ENCODE measurements at regions not wholly inside any gene's neighbourhood (a gene's known extent, or its start where the extent isn't known, plus 50 kb on each side); places are given as distances from the start of the nearest gene placed in this dataset.

GRCh38 chr6:71502168-71502567, 213.6 kb downstream of the OGFRL1 start:
- Histone ChIP-seq H3K4me3 (no peak overlapping the region), H3K36me3 (no peaks in the 10 kb centered on the region), H3K27ac (no peak overlapping the region), H3K9me3 (no peaks in the 10 kb centered on the region), H3K27me3 (no peaks in the 10 kb centered on the region), H3K4me1 (no peaks in the 10 kb centered on the region)
- ATAC-seq (no peak), DNase-seq (no peak)
- intact Hi-C loops (cut with DNase I), result no loop called here
- TF ChIP-seq CTCF (IDR thresholded peaks at IDR 0.05), result no peak

- Histone ChIP-seq H3K9me3 (no peaks in the 10 kb centered on the region), H3K4me3 (no peak overlapping the region), H3K36me3 (no peaks in the 10 kb centered on the region), H3K27me3 (no peaks in the 10 kb centered on the region), H3K27ac (no peak overlapping the region), H3K4me1 (no peaks in the 10 kb centered on the region)
- ATAC-seq, result no peak
- no peak for TF ChIP-seq CTCF (IDR thresholded peaks at IDR 0.05)
- intact Hi-C loops (cut with DNase I), result no loop called here
- no peak for DNase-seq
Measured at GRCh38 chr6:71502956-71503355, 214.3 kb downstream of the OGFRL1 start.

DNA sequence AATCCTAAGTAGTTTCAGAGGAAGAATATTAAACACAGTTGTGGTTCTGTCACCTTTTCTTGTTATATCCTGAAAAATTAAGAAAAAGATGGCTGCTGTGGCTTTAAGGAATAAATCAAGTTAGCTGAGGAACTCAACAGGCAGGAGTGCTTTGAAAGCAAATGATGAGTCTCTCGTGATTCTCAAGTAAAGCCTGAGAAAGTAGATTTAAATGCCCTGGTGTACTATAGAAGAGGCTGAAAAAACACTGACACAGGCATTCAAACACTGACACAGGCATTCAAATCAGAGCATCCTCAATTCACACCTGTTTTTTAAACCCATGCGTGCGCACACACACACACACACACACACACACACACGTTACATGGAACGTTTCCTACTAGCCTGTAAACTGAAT, 218.6 kb downstream of the OGFRL1 start:
- DNase-seq (no peak), ATAC-seq (no peak)
- Histone ChIP-seq H3K36me3 (no peaks in the 10 kb centered on the region), H3K27me3 (no peaks in the 10 kb centered on the region), H3K4me1 (peaks cover 11% of the 10 kb centered on the region), H3K27ac (no peak overlapping the region), H3K9me3 (no peaks in the 10 kb centered on the region), H3K4me3 (no peak overlapping the region)
- intact Hi-C loops (cut with DNase I), result no loop called here
- no peak for TF ChIP-seq CTCF (IDR thresholded peaks at IDR 0.05)

- no peak for TF ChIP-seq CTCF (IDR thresholded peaks at IDR 0.05)
- Histone ChIP-seq H3K9me3 (no peaks in the 10 kb centered on the region), H3K27me3 (no peaks in the 10 kb centered on the region), H3K36me3 (no peaks in the 10 kb centered on the region), H3K4me3 (no peak overlapping the region), H3K27ac (peak overlapping the region; percentile 7), H3K4me1 (peaks cover 11% of the 10 kb centered on the region)
- intact Hi-C loops (cut with DNase I), result loop anchor here (10.0 kb wide), 1 partner anchor 125 kb away; no protein-coding TSS in a partner anchor
- no peak for DNase-seq
- ATAC-seq, result no peak
Measured at GRCh38 chr6:71509191-71510005, 220.8 kb downstream of the OGFRL1 start.

DNA sequence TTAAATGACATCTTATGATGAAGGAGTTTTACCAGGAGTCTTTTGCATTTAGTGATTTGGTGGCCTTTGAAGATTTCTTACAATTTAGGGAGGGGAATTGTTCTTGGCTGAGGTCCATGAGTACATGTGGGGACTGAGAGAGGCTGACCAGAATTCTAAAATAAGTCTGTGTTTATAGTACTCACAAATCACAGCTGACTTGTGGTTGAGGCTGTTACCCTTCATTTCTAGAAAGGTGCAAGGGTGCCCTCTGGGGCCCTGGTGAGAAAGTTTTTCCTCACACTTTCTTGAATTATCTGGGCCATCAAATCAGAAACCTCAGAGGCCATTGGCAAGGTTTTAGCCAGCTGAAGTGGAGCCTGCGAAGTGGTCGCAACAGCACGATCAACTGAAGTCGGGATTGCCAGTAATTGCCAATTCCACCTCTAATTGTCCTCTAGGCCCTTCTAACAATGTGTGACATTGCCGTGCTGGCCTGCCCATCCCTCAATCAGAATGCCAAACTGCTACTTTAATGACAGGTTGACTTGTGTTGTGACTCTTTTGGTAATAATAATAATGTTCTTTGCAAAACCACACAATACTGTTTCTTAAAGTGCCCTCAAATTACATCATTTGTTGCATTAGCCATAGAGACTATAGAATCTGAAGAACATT, 221.6 kb downstream of the OGFRL1 start:
- DNase-seq, result peak; percentile 60
- peak; percentile 94 for ATAC-seq
- TF ChIP-seq CTCF (IDR thresholded peaks at IDR 0.05), result peak; percentile 71
- no peaks in the 10 kb centered on the region for H3K9me3 ChIP-seq
- no peaks in the 10 kb centered on the region for H3K27me3 ChIP-seq
- no peak overlapping the region for H3K27ac ChIP-seq
- no peaks in the 10 kb centered on the region for H3K36me3 ChIP-seq
- H3K4me1 ChIP-seq, result peaks cover 11% of the 10 kb centered on the region
- intact Hi-C loops (cut with DNase I), result loop anchor here (10.0 kb wide), 1 partner anchor 125 kb away; no protein-coding TSS in a partner anchor
- no peak overlapping the region for H3K4me3 ChIP-seq

Measured in upper lobe of right lung (tissue), 1 donor.